ENCODE measurements at regions not wholly inside any gene's neighbourhood (a gene's known extent, or its start where the extent isn't known, plus 50 kb on each side); places are given as distances from the start of the nearest gene placed in this dataset.

GRCh38 chr1:9482403-9482802 is 56.9 kb upstream of the SLC25A33 start:
- Histone ChIP-seq H3K27me3 (no peaks in the 10 kb centered on the region), H3K27ac (no peak overlapping the region), H3K4me1 (no peaks in the 10 kb centered on the region), H3K4me3 (no peak overlapping the region), H3K36me3 (no peaks in the 10 kb centered on the region), H3K9me3 (no peaks in the 10 kb centered on the region)
- intact Hi-C loops (cut with DNase I; ENCODE audit: low total_unique reads) (no loop called here), in situ Hi-C loops (cut with MboI; ENCODE audit: low pct_ligation_motif_present in 1 of 4, low pct_unique_long_range_greater_than_20kb in 1 of 4, low sequenced_read_pairs in 3 of 4) (loop anchor here in 1 of 4 donors (10.0 to 25.0 kb wide), 2 partner anchors 198 to 370 kb away; no protein-coding TSS in a partner anchor)
- TF ChIP-seq EP300 (IDR thresholded peaks at IDR 0.05; ENCODE audit: low read depth) (no peak), POLR2A (IDR thresholded peaks at IDR 0.05) (no peak), CTCF (IDR thresholded peaks at IDR 0.05) (no peak), POLR2AphosphoS5 (IDR thresholded peaks at IDR 0.05) (no peak)
- DNase-seq = no peak
- WGBS, 2 donors (ENCODE audit: low coverage in 1 of 2) = 69 to 89% methylated on average over 4 to 9 of the region's 9 CpGs

GRCh38 chr1:9482816-9483572 is 56.3 kb upstream of the SLC25A33 start:
- intact Hi-C loops (cut with DNase I; ENCODE audit: low total_unique reads) = no loop called here
- Histone ChIP-seq H3K27me3 (no peaks in the 10 kb centered on the region), H3K4me3 (no peak overlapping the region), H3K27ac (no peak overlapping the region), H3K9me3 (no peaks in the 10 kb centered on the region), H3K4me1 (no peaks in the 10 kb centered on the region), H3K36me3 (no peaks in the 10 kb centered on the region)
- in situ Hi-C loops (cut with MboI; ENCODE audit: low pct_ligation_motif_present in 1 of 4, low pct_unique_long_range_greater_than_20kb in 1 of 4, low sequenced_read_pairs in 3 of 4) = loop anchor here in 1 of 4 donors (10.0 to 25.0 kb wide), 2 partner anchors 198 to 371 kb away; no protein-coding TSS in a partner anchor
- TF ChIP-seq POLR2A (IDR thresholded peaks at IDR 0.05) = no peak
- TF ChIP-seq CTCF (IDR thresholded peaks at IDR 0.05) = no peak
- no peak for TF ChIP-seq EP300 (IDR thresholded peaks at IDR 0.05; ENCODE audit: low read depth)
- WGBS, 2 donors (ENCODE audit: low coverage in 1 of 2) = 80% methylated on average over 19 of the region's 19 CpGs; no CpG with 5 or more reads in 1 of the 2 donors
- no peak for DNase-seq

GRCh38 chr1:9486466-9487140 is 52.7 kb upstream of the SLC25A33 start:
- Histone ChIP-seq H3K4me3 (no peak overlapping the region), H3K36me3 (no peaks in the 10 kb centered on the region), H3K4me1 (peaks cover 0 to 5% (median 1%) of the 10 kb centered on the region in 4 donors), H3K9me3 (no peaks in the 10 kb centered on the region), H3K27ac (no peak overlapping the region), H3K27me3 (no peaks in the 10 kb centered on the region)
- DNase-seq = no peak
- WGBS, 2 donors (ENCODE audit: low coverage in 1 of 2) = 79 to 100% methylated on average over 1 to 12 of the region's 12 CpGs
- intact Hi-C loops (cut with DNase I; ENCODE audit: low total_unique reads) (loop anchor here (5.0 kb wide), 1 partner anchor 219 kb away; no protein-coding TSS in a partner anchor), in situ Hi-C loops (cut with MboI; ENCODE audit: low pct_ligation_motif_present in 1 of 4, low pct_unique_long_range_greater_than_20kb in 1 of 4, low sequenced_read_pairs in 3 of 4) (loop anchor here in 1 of 4 donors (10.0 to 25.0 kb wide), 2 partner anchors 202 to 374 kb away; no protein-coding TSS in a partner anchor)
- no peak for TF ChIP-seq POLR2A (IDR thresholded peaks at IDR 0.05)
- TF ChIP-seq POLR2AphosphoS5 (IDR thresholded peaks at IDR 0.05) = no peak

Small RNAs in the stretch of these regions (small RNA-seq; reads per million reads assigned to genes)
- gene RNA5SP40 = 0 reads per million in 4 donors
